Breast epithelium (tissue), 3 donors: ENCODE measurements at regions not wholly inside any gene's neighbourhood (a gene's known extent, or its start where the extent isn't known, plus 50 kb on each side); places are given as distances from the start of the nearest gene placed in this dataset.

Source experiments
- CTCF ChIP-seq, 3 donors: fragments of 450-650 bp; IDR thresholded peaks; one replicate each; pipeline ENCODE4 v1.5.1; 2016 to 2017; ENCODE audit warnings: antibody characterized with exemption in 3 of 3, mild to moderate bottlenecking in 3 of 3, moderate library complexity in 3 of 3
- POLR2A ChIP-seq: fragments of 450-650 bp; IDR thresholded peaks from one replicate; pipeline ENCODE4 v1.6.1; 2016; ENCODE audit warnings: antibody characterized with exemption, mild to moderate bottlenecking, moderate library complexity
- POLR2AphosphoS5 ChIP-seq, 3 donors: sonication (generic); formaldehyde crosslinking; IDR thresholded peaks; one replicate each; pipeline ENCODE4 v1.6.1; 2017; ENCODE audit warnings: antibody characterized with exemption in 3 of 3

GRCh38 chr5:125044491-125045282, 298.2 kb upstream of the ZNF608 start:
- TF ChIP-seq CTCF (IDR thresholded peaks at IDR 0.05) (no peak), POLR2AphosphoS5 (IDR thresholded peaks at IDR 0.05) (no peak), POLR2A (no peak)
